ENCODE measurements at regions not wholly inside any gene's neighbourhood (a gene's known extent, or its start where the extent isn't known, plus 50 kb on each side); places are given as distances from the start of the nearest gene placed in this dataset.
A peak's percentile ranks its signal among the peaks of the same experiment; 100 is the strongest.

DNA sequence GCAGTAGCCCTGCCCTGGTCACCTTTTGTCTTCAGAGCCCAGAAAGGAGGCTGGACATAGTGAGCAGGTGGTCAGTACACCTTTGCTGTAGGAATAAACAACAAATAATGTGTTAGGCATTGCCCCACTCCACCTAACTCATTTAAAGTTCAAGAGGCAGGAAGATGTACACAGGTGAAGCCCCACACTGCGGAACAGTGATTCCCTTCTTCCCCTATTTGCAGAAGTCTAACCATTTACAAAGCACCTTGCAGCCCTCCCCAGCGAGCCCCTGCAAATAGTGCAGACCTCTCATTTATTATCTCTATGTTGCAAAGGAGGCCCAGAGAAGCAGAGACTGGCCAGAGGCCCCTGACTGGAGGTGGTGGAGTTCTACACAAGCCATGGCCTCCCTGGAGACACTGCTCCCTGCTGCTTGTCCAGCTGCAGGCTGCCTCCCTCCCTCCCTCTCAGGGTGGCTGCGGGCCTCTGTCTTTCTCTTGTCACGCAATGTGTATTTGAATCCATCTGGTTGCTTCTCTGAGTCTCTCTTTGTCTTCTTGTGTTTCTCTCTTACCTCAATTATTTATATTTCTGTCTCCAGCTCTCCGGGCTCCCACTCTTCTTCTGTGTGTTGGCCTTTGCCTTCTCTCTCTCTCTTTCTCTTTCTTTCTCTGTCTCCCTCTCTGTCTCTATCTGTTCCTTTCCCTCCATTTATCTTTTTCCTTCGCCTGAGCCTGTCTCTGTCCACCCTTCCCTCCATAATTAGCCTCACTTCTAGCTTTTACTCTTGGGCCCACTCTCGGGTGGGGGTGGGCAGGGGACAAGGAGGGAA is 59.1 kb upstream of the PRDM11 start:
- H3K4me1 ChIP-seq (ENCODE audit: control insufficient read depth, low read length), result peaks cover 93% of the 10 kb centered on the region
- no peaks in the 10 kb centered on the region for H3K36me3 ChIP-seq (ENCODE audit: control insufficient read depth, low read length)
- no peaks in the 10 kb centered on the region for H4K20me1 ChIP-seq (ENCODE audit: control insufficient read depth, insufficient read depth, low read depth, low read length)
- peak overlapping the region; percentile 65 for H3K4me2 ChIP-seq (ENCODE audit: low read length)
- no peaks in the 10 kb centered on the region for H3K79me2 ChIP-seq (ENCODE audit: control insufficient read depth, low read length)
- TF ChIP-seq EZH2phosphoT487 (IDR thresholded peaks at IDR 0.05; ENCODE audit: borderline replicate concordance, low read length) (no peak), CTCF (IDR thresholded peaks at IDR 0.05; ENCODE audit: low read depth, low read length, poor library complexity, severe bottlenecking) (no peak)
- no peaks in the 10 kb centered on the region for H3K9me3 ChIP-seq (ENCODE audit: control insufficient read depth, insufficient read depth, low read length)
- H3K9me2 ChIP-seq (replicated peaks; ENCODE audit: control insufficient read depth, low read length), result no peaks in the 10 kb centered on the region
- H3K4me3 ChIP-seq (ENCODE audit: low read length), result peak overlapping the region; percentile 45
- peaks cover 21% of the 10 kb centered on the region; the same call in 1 of the 2 replicates for H3F3A ChIP-seq (ENCODE audit: control insufficient read depth, insufficient read depth)
- 0 out of 2 replicates have a peak, but pooled peaks cover 3% of the 10 kb centered on the region for H3K27me3 ChIP-seq (ENCODE audit: control insufficient read depth, low read length)
- peak overlapping the region; percentile 88 for H3K27ac ChIP-seq (ENCODE audit: low read depth, low read length)

GRCh38 chr11:45087900-45088160 is 58.6 kb upstream of the PRDM11 start:
- H3K4me3 ChIP-seq (ENCODE audit: low read length), result peak overlapping the region; percentile 45
- H4K20me1 ChIP-seq (ENCODE audit: control insufficient read depth, insufficient read depth, low read depth, low read length), result no peaks in the 10 kb centered on the region
- H3K4me1 ChIP-seq (ENCODE audit: control insufficient read depth, low read length), result peaks cover 89% of the 10 kb centered on the region
- H3K9me3 ChIP-seq (ENCODE audit: control insufficient read depth, insufficient read depth, low read length), result no peaks in the 10 kb centered on the region
- H3K27ac ChIP-seq (ENCODE audit: low read depth, low read length), result peak overlapping the region; percentile 88
- 0 out of 2 replicates have a peak, but pooled peaks cover 3% of the 10 kb centered on the region for H3K27me3 ChIP-seq (ENCODE audit: control insufficient read depth, low read length)
- peak overlapping the region; percentile 65 for H3K4me2 ChIP-seq (ENCODE audit: low read length)
- no peak for TF ChIP-seq CTCF (IDR thresholded peaks at IDR 0.05; ENCODE audit: low read depth, low read length, poor library complexity, severe bottlenecking)
- no peak for TF ChIP-seq EZH2phosphoT487 (IDR thresholded peaks at IDR 0.05; ENCODE audit: borderline replicate concordance, low read length)
- no peaks in the 10 kb centered on the region for H3K36me3 ChIP-seq (ENCODE audit: control insufficient read depth, low read length)
- peaks cover 19% of the 10 kb centered on the region; the same call in 1 of the 2 replicates for H3F3A ChIP-seq (ENCODE audit: control insufficient read depth, insufficient read depth)
- H3K9me2 ChIP-seq (replicated peaks; ENCODE audit: control insufficient read depth, low read length), result no peaks in the 10 kb centered on the region
- H3K79me2 ChIP-seq (ENCODE audit: control insufficient read depth, low read length), result no peaks in the 10 kb centered on the region

DNA sequence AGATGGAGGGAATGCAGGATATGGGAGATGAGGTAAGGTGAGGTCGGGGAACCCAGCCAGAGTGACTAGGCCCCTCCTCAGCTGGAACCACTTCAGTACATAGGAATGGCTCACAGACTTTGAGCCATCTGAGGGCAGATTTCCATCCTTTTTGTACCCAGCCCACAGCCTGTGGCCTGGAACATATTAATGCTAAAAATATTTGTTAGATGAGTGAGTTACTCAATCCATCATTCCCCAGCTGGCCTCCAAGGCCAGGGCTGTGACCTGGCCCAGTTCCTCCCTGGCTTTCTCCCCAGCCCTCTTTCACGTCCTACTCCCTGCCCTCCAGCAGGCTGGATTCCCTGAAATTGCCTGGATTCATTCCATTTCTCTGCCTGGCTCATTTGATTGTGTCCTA is 57.2 kb upstream of the PRDM11 start:
- no peak for TF ChIP-seq EZH2phosphoT487 (IDR thresholded peaks at IDR 0.05; ENCODE audit: borderline replicate concordance, low read length)
- TF ChIP-seq CTCF (IDR thresholded peaks at IDR 0.05; ENCODE audit: low read depth, low read length, poor library complexity, severe bottlenecking), result no peak
- H3K9me2 ChIP-seq (replicated peaks; ENCODE audit: control insufficient read depth, low read length), result no peaks in the 10 kb centered on the region
- peaks cover 14% of the 10 kb centered on the region; the same call in 1 of the 2 replicates for H3F3A ChIP-seq (ENCODE audit: control insufficient read depth, insufficient read depth)
- no peak overlapping the region for H3K4me2 ChIP-seq (ENCODE audit: low read length)
- H3K36me3 ChIP-seq (ENCODE audit: control insufficient read depth, low read length), result no peaks in the 10 kb centered on the region
- H3K27ac ChIP-seq (ENCODE audit: low read depth, low read length), result no peak overlapping the region
- 0 out of 2 replicates have a peak, but pooled peaks cover 6% of the 10 kb centered on the region for H3K27me3 ChIP-seq (ENCODE audit: control insufficient read depth, low read length)
- no peaks in the 10 kb centered on the region for H3K79me2 ChIP-seq (ENCODE audit: control insufficient read depth, low read length)
- peaks cover 87% of the 10 kb centered on the region for H3K4me1 ChIP-seq (ENCODE audit: control insufficient read depth, low read length)
- no peaks in the 10 kb centered on the region for H3K9me3 ChIP-seq (ENCODE audit: control insufficient read depth, insufficient read depth, low read length)
- H3K4me3 ChIP-seq (ENCODE audit: low read length), result no peak overlapping the region
- no peaks in the 10 kb centered on the region for H4K20me1 ChIP-seq (ENCODE audit: control insufficient read depth, insufficient read depth, low read depth, low read length)

All from DOHH2 (cell line).